Lower leg skin (tissue), 4 donors: ENCODE measurements at regions not wholly inside any gene's neighbourhood (a gene's known extent, or its start where the extent isn't known, plus 50 kb on each side); places are given as distances from the start of the nearest gene placed in this dataset.
"Not testable (repeated sequence)": the region's sequence is repeated elsewhere in the genome, so short reads cannot be mapped to it uniquely, and the experiment has no call there.

Experiments used
- DNase-seq, 2 donors: peaks; one replicate each; pipeline ENCODE4 v3.0.0-alpha.2; 2019; ENCODE audit warnings: low spot score in 2 of 2
- H3K4me3 ChIP-seq: fragments of 200-600 bp; sonication (generic); 2 replicates; pipeline ENCODE4 v1.5.1; 2017; ENCODE audit warnings: mild to moderate bottlenecking, low read depth; ENCODE audit not compliant: poor library complexity, severe bottlenecking
- POLR2A ChIP-seq, 2 donors: fragments of 450-650 bp; IDR thresholded peaks; one replicate each; pipeline ENCODE4 v1.6.1; 2016 to 2017; ENCODE audit warnings: antibody characterized with exemption in 2 of 2, mild to moderate bottlenecking in 1 of 2, moderate library complexity in 1 of 2
- WGBS, 2 donors: methylation state at CpG; one replicate each; pipeline ENCODE4 v1.1.5; 2018; 5-methylcytosine and 5-hydroxymethylcytosine counted together
- intact Hi-C: fragments of 100-400 bp; cut with DNase I; formaldehyde crosslinking; loops from one replicate; pipeline ENCODE4 v1.15.0; 2023; ENCODE audit warnings: low total_unique reads
- TF ChIP-seq, protein P1 (sequence below), 3 donors: fragments of 450-650 bp; IDR thresholded peaks; one replicate each; pipeline ENCODE4 v1.5.1; 2016; ENCODE audit warnings: antibody characterized with exemption in 3 of 3, mild to moderate bottlenecking in 3 of 3, moderate library complexity in 2 of 3

DNA sequence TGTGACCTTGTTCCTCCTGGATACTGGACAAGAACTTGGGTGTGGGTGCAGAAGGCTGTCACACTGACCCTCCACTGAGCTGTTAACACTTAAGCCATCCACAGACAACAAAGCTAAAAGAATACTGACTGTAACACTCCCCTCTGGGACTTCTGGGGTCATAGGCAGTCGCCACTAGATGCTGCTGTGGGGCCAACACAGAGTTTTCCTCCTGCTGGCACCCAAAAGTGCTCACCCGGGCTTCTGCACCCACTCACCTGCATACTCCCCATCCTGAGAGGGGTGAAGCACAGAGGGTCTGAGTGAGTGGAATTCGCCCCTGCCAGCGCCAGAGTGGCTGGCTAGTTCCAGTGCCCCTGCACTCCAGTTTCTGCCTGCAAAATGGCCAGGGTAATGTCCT, 422.4 kb upstream of the LMO3 start:
- TF ChIP-seq, protein P1, sequence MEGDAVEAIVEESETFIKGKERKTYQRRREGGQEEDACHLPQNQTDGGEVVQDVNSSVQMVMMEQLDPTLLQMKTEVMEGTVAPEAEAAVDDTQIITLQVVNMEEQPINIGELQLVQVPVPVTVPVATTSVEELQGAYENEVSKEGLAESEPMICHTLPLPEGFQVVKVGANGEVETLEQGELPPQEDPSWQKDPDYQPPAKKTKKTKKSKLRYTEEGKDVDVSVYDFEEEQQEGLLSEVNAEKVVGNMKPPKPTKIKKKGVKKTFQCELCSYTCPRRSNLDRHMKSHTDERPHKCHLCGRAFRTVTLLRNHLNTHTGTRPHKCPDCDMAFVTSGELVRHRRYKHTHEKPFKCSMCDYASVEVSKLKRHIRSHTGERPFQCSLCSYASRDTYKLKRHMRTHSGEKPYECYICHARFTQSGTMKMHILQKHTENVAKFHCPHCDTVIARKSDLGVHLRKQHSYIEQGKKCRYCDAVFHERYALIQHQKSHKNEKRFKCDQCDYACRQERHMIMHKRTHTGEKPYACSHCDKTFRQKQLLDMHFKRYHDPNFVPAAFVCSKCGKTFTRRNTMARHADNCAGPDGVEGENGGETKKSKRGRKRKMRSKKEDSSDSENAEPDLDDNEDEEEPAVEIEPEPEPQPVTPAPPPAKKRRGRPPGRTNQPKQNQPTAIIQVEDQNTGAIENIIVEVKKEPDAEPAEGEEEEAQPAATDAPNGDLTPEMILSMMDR (IDR thresholded peaks at IDR 0.05) = no peak
- H3K4me3 ChIP-seq = no peak overlapping the region

DNA sequence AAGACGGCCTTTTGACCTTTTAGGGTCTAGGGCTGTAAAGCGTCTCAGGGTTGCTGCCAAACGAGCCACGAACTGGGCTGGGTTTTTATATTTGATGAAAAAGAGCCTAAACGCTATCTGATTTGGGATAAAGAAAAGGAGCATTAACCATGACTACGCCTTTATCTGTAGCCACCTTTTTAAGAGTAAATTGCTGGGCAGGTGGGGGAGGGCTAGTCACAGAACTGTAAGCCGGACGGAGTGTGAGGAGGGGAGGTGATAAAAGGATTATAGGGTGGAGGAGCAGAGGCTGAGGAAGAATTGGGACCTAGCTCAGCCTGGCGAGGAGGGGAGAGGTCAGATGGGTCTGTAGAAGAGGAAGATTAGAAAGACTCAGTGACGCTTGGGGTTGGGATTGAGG, 419.5 kb upstream of the LMO3 start:
- H3K4me3 ChIP-seq, DNase-seq, intact Hi-C loops: not testable (repeated sequence)
- WGBS, 2 donors = 68 to 77% methylated on average over 10 of the region's 10 CpGs

More for the DNA sequence above, 422.4 kb upstream of the LMO3 start:
- intact Hi-C loops = no loop called here
- no peak for DNase-seq
- 70 to 87% methylated on average over 3 of the region's 4 CpGs for WGBS, 2 donors

DNA sequence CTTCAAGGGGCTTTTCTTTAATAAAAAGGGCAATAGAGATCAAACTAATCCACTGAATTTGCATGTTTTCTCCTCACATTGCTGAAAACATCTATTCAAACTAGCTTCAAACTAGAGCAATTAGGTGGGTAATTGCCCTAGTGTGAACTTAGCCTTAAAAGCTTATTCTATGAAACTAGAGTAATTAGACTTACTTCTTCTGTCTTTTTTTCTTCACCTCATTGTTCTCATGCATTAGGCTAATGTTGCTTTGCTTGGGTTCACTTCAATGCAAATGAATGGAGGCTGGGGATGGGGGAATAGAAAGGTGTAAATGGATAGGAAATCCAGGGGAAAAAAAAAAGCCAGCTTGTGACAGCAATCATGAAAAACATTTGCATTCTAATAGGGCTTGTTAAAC, 414.8 kb upstream of the LMO3 start:
- no peak for TF ChIP-seq POLR2A (IDR thresholded peaks at IDR 0.05)
- TF ChIP-seq, protein P1 (IDR thresholded peaks at IDR 0.05) = no peak
- no peak for DNase-seq
- H3K4me3 ChIP-seq = no peak overlapping the region
- intact Hi-C loops = no loop called here

DNA sequence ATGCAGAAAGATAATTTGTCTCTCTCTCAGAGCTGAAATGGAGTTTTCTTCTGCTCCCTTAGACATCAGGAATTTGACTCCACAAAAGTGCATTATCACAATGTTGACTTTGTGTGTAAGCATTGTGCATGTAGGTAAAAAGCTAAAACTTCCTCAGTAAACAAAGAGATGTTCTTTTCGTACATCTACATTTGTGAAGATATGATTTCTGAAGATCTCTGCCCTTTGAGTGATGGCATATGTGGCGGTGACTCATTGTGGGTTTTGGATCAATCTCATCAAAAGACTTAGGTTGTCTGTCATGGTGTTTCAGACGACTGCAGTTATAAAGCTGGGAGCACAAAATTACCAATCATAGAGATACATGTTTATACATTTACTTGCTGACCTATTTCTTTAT, 411.4 kb upstream of the LMO3 start:
- no peak for DNase-seq
- H3K4me3 ChIP-seq = no peak overlapping the region
- intact Hi-C loops = no loop called here
- no peak for TF ChIP-seq POLR2A (IDR thresholded peaks at IDR 0.05)
- TF ChIP-seq, protein P1 (IDR thresholded peaks at IDR 0.05) = no peak
- WGBS, 2 donors = 79 to 84% methylated on average over 3 of the region's 3 CpGs

DNA sequence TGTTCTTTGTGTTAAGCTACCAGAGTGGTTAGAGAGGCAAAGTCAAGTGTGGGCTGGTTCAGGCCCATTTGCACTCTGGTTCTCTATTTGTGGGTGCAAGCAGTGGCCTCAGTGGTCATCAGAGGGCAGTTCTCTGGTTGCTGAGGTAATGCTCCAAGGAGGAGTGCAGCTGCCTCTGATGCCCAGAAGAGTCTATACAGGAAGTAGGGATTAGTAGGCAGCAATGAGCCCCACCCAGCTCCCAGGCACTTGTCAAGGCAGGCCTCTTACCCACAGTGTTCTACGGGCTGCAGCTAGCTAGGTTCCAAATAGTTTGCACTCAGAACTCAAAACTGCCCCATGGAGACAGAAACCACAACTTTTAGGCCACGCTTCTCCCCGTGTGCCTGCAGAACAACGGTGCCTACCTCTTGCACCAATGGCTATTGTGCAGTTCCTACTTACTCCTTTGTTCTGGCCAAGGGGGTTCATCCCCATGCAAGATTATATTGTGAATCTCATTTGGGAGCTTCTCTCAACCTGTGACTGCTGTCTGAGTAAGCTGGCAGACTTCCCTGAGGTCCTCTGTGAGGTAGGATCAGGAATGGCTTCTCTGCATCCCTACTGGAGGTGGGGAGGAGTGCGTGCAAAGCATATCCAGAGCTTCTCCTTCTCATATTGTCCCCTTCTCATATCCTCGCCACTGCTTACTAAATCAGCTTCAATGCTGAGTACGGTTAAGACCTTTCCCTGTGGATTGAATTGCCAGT, 410.3 kb upstream of the LMO3 start:
- 69 to 87% methylated on average over 7 of the region's 7 CpGs for WGBS, 2 donors

DNA sequence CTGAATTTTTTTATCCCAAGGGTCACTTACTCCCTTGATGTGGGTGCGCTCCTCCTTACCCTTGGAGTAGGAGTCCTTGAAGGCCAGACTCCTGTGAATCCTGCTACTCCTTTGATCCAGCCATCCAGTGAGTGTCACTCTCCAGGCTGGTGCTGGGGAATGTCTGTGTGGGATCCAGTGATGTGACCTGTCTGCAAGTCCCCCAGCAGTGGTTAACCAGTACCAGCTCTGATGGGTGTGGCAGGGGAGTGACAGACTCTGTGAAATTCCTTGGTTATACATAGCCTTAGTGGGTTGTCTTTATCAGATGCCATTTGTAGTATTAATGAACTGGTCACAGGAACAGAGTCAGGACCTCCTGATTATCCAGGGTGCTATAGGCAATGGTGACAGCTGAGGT, 409.5 kb upstream of the LMO3 start:
- 100% methylated on average over 1 of the region's 1 CpG for WGBS, 2 donors
- no peak for DNase-seq
- intact Hi-C loops = no loop called here
- TF ChIP-seq, protein P1 (IDR thresholded peaks at IDR 0.05) = no peak
- no peak for TF ChIP-seq POLR2A (IDR thresholded peaks at IDR 0.05)
- no peak overlapping the region for H3K4me3 ChIP-seq

More for the DNA sequence above, 410.3 kb upstream of the LMO3 start:
- TF ChIP-seq, protein P1 (IDR thresholded peaks at IDR 0.05) = no peak
- no peak for TF ChIP-seq POLR2A (IDR thresholded peaks at IDR 0.05)
- no peak for DNase-seq
- no peak overlapping the region for H3K4me3 ChIP-seq
- intact Hi-C loops = no loop called here

DNA sequence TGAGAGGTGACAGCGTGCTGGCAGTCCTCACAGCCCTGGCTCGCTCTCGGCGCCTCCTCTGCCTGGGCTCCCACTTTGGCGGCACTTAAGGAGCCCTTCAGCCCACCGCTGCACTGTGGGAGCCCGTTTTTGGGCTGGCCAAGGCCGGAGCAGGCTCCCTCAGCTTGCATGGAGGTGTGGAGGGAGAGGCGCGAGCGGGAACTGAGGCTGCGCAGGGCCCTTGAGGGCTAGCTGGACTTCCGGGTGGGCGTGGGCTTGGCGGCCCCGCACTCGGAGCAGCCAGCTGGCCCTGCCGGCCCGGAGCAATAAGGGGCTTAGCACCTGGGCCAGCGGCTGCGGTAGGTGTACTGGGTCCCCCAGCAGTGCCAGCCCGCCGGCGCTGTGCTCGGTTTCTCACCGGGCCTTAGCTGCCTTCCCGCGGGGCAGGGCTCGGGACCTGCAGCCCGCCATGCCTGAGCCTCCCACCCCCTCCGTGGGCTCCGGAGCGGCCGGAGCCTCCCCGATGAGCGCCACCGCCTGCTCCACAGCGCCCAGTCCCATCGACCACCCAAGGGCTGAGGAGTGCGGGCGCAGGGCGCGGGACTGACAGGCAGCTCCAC, 401.6 kb upstream of the LMO3 start:
- H3K4me3 ChIP-seq, intact Hi-C loops: not testable (repeated sequence)
- DNase-seq = peak in 1 of 2 donors; percentile 79
- 94 to 95% methylated on average over 20 to 32 of the region's 43 CpGs for WGBS, 2 donors

DNA sequence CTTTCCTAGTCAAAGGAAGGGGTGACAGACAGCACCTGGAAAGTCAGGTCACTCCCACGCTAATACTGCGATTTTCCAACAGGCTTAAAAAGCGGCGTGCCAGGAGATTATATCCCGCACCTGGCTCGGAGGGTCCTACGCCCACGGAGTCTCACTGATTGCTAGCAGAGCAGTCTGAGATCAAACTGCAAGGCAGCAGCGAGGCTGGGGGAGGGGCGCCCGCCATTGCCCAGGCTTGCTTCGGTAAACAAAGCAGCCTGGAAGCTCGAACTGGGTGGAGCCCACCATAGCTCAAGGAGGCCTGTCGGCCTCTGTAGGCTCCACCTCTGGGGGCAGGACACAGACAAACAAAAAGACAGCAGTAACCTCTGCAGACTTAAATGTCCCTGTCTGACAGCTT, 392.6 kb upstream of the LMO3 start:
- intact Hi-C loops, DNase-seq, H3K4me3 ChIP-seq: not testable (repeated sequence)
- WGBS, 2 donors = 90 to 92% methylated on average over 14 of the region's 14 CpGs
